ENCODE measurements at regions not wholly inside any gene's neighbourhood (a gene's known extent, or its start where the extent isn't known, plus 50 kb on each side); places are given as distances from the start of the nearest gene placed in this dataset.
"Not testable (repeated sequence)": the region's sequence is repeated elsewhere in the genome, so short reads cannot be mapped to it uniquely, and the experiment has no call there.

DNA sequence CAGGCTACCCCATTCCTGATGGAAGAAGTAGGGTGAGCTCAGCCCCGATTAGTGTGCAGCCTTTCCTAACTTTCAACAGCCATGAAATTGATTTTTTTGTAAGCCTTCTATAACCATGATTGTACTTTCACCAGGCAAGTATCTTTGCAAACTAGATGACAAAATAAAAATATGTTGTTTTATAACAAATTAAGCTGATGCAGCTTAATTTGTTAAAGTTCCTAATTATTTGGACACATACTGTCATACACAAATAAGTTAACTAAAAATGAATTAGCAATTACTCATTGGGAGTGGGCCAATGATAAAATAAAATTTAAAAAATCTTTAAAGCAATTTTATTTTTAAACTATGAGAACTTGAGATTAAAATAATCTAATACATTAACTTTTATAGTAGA is 113.1 kb upstream of the FANCL start:
- no peak overlapping the region for H3K4me3 ChIP-seq (ENCODE audit: low read length)
- TF ChIP-seq, protein P1, sequence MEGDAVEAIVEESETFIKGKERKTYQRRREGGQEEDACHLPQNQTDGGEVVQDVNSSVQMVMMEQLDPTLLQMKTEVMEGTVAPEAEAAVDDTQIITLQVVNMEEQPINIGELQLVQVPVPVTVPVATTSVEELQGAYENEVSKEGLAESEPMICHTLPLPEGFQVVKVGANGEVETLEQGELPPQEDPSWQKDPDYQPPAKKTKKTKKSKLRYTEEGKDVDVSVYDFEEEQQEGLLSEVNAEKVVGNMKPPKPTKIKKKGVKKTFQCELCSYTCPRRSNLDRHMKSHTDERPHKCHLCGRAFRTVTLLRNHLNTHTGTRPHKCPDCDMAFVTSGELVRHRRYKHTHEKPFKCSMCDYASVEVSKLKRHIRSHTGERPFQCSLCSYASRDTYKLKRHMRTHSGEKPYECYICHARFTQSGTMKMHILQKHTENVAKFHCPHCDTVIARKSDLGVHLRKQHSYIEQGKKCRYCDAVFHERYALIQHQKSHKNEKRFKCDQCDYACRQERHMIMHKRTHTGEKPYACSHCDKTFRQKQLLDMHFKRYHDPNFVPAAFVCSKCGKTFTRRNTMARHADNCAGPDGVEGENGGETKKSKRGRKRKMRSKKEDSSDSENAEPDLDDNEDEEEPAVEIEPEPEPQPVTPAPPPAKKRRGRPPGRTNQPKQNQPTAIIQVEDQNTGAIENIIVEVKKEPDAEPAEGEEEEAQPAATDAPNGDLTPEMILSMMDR (conservative IDR thresholded peaks at IDR 0.05; ENCODE audit: low read length) = no peak
- DNase-seq (ENCODE audit: low read depth) = no peak

DNA sequence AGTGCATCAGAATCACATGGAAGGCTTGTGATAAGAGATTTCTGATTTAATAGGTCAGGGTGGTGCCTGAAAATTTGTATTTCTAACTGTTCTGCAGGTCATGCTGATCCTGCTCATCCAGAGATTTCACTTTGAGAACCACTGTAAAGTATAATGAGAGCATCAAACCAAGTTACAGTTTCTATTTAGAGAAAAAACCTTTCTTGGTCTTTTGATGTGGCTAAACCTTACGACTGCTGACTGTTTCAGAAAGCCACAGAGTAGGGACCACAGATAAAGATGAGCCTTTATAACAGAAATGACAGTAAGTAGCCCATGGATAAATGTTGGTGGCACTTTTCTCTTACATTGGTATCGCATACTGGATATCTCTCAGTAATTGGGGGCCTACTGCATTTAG is 109.4 kb upstream of the FANCL start:
- TF ChIP-seq, protein P1 (conservative IDR thresholded peaks at IDR 0.05; ENCODE audit: low read length) = no peak
- no peak for DNase-seq (ENCODE audit: low read depth)
- H3K4me3 ChIP-seq (ENCODE audit: low read length) = no peak overlapping the region

DNA sequence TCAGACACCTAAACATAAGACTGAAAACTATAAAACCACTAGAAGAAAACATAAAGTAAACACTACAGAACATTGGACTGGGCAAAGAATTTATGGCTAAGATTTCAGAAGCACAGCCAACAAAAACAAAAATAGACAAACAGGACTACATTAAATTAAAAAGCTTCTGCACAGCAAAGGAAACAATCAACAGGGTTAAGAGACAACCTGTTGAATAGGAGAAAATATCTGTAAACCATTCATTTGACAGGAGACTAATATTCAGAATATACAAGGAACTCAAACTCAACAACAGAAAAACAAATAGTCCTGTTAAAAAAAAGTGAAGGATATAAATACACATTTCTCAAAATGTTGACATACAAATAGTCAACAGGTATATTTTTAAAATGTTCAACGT is 106.7 kb upstream of the FANCL start:
- DNase-seq (ENCODE audit: low read depth) = no peak
- H3K4me3 ChIP-seq (ENCODE audit: low read length) = no peak overlapping the region
- TF ChIP-seq, protein P1 (conservative IDR thresholded peaks at IDR 0.05; ENCODE audit: low read length) = no peak

DNA sequence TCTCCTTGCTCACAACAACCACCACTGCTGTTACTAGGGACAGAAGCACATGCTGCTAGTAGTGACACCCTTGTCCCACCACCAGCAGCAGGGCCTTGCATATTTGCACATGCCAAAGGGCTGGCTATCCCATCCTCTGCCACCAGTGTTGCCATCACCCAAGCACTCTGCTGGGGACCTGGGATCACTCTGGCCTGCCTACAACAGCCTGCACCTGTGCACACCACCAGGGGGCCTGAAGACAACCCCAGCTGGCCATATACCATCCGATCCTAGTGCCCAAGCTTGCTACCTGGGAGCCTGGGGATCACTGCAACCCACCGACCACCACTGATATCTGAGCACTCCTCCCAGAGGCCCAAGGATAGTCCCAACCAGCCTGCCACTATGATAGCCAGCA is 99.9 kb upstream of the FANCL start:
- no peak overlapping the region for H3K4me3 ChIP-seq (ENCODE audit: low read length)
- DNase-seq (ENCODE audit: low read depth) = no peak
- TF ChIP-seq, protein P1 (conservative IDR thresholded peaks at IDR 0.05; ENCODE audit: low read length) = no peak

DNA sequence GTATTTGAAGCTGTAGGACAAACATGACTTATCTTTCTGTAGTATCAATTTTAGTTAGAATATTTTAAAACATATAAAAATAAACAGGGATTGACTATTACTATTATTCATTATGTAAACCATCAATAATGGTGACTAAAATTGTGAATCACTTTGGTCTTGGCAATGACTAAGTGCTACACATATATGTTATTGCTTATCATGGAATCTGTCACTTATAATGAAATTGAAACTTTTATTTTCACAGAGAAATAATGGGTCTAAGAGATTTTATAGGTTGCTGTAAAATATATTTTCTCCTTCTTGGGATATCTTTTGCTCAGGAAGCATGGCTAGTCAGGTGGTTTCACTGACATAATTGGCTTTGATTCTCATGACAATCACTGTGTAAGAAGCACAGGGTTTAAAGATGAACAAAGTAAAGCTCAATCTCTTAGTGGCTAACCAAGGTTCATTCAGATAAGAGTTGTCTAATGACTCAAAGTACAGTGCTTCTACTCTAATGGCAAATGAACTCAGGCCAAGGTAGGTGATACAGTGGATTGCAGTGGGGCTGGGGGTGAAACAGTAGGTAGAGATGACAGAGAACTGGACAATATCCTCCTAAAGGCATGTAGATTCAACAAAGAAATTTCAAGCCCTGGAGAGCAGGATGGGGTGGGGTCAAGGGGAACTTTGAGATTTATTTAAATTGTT is 98.6 kb upstream of the FANCL start:
- no peak overlapping the region for H3K4me3 ChIP-seq (ENCODE audit: low read length)
- DNase-seq (ENCODE audit: low read depth) = no peak
- TF ChIP-seq, protein P1 (conservative IDR thresholded peaks at IDR 0.05; ENCODE audit: low read length) = no peak

DNA sequence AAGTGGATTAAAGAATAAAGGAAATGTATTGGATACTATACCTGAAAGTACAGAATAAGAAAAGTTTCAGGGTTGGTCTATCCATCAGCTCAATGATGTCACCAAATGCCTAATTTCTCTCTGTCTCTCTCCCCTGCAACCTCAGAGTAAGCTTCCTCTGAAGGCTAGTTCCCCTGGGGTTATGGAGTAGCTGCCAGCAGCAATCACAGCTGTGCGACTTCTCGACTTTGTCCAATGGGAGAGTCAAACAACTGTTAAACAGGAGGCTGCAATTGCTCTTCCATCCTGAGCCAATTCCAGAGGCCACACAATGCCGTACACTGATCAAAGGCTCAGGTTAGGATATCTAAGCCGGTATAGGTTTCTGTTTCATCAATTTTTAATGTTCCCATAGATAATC is 95.3 kb upstream of the FANCL start:
- TF ChIP-seq, protein P1 (conservative IDR thresholded peaks at IDR 0.05; ENCODE audit: low read length) = no peak
- H3K4me3 ChIP-seq (ENCODE audit: low read length) = no peak overlapping the region
- DNase-seq (ENCODE audit: low read depth) = no peak

DNA sequence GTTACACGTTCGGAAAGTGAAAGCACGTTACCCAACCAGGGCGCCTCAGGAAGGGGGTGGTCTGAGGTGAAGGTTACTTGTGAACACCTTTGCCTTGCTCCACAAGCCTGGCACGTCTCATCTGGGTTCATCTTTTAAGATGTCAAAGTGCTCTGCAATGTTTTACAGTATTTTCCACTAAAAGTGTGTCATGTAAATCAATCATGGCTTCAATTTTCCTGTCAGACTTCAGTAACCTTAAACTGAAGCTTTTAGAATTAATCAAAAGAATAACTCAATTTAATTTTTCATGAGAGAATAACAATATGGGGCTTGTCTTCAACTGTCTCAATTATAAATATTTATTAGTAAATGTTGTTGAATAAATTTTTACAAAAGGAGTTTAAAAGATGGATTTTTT is 93.3 kb upstream of the FANCL start:
- DNase-seq (ENCODE audit: low read depth) = no peak
- TF ChIP-seq, protein P1 (conservative IDR thresholded peaks at IDR 0.05; ENCODE audit: low read length) = no peak
- H3K4me3 ChIP-seq (ENCODE audit: low read length) = no peak overlapping the region

DNA sequence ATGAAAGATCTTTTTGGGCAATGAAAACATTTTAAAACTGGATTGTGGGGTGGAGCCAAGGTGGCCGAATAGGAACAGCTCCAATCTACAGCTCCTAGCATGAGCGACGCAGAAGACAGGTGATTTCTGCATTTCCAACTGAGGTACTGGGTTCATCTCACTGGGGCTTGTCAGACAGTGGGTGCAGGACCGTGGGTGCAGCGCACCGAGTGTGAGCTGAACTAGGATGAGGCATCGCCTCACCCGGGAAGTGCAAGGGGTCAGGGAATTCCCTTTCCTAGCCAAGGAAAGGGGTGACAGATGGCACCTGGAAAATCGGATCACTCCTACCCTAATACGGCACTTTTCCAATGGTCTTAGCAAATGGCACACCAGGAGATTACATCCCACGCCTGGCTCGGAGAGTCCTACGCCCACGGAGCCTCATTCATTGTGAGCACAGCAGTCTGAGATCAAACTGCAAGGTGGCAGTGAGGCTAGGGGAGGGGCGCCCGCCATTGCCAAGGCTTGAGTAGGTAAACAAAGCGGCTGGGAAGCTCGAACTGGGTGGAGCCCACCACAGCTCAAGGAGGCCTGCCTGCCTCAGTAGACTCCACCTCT is 84.3 kb upstream of the FANCL start:
- DNase-seq (ENCODE audit: low read depth); H3K4me3 ChIP-seq (ENCODE audit: low read length): not testable (repeated sequence)
